ENCODE measurements at regions not wholly inside any gene's neighbourhood (a gene's known extent, or its start where the extent isn't known, plus 50 kb on each side); places are given as distances from the start of the nearest gene placed in this dataset.

- H3K36me3 ChIP-seq, result no peaks in the 10 kb centered on the region
- DNase-seq (ENCODE audit: low spot score), result no peak
- H3K27me3 ChIP-seq (replicated peaks; ENCODE audit: insufficient read depth), result no peaks in the 10 kb centered on the region
- WGBS, result 69% methylated on average over 1 of the region's 1 CpG
- TF ChIP-seq CTCF (IDR thresholded peaks at IDR 0.05) (no peak), POLR2A (IDR thresholded peaks at IDR 0.05) (no peak), POLR2AphosphoS5 (IDR thresholded peaks at IDR 0.05) (no peak)
- H3K27ac ChIP-seq, result no peak overlapping the region
- H3K4me1 ChIP-seq (replicated peaks), result no peaks in the 10 kb centered on the region
- intact Hi-C loops (cut with DNase I), result no loop called here
- H3K9me3 ChIP-seq, result no peaks in the 10 kb centered on the region
- no peak overlapping the region for H3K4me3 ChIP-seq
Observed at GRCh38 chr12:32987512-32987911, 90.9 kb upstream of the PKP2 start.

GRCh38 chr12:32983968-32984367 is 87.4 kb upstream of the PKP2 start:
- 63% methylated on average over 4 of the region's 4 CpGs for WGBS
- DNase-seq (ENCODE audit: low spot score), result no peak
- no peaks in the 10 kb centered on the region for H3K27me3 ChIP-seq (replicated peaks; ENCODE audit: insufficient read depth)
- H3K9me3 ChIP-seq, result no peaks in the 10 kb centered on the region
- intact Hi-C loops (cut with DNase I), result no loop called here
- H3K36me3 ChIP-seq, result no peaks in the 10 kb centered on the region
- H3K27ac ChIP-seq, result no peak overlapping the region
- H3K4me3 ChIP-seq, result no peak overlapping the region
- no peaks in the 10 kb centered on the region for H3K4me1 ChIP-seq (replicated peaks)
- TF ChIP-seq CTCF (IDR thresholded peaks at IDR 0.05) (no peak), POLR2A (IDR thresholded peaks at IDR 0.05) (no peak), POLR2AphosphoS5 (IDR thresholded peaks at IDR 0.05) (no peak)

GRCh38 chr12:32983332-32983731 is 86.8 kb upstream of the PKP2 start:
- intact Hi-C loops (cut with DNase I), result no loop called here
- H3K36me3 ChIP-seq, result no peaks in the 10 kb centered on the region
- H3K27me3 ChIP-seq (replicated peaks; ENCODE audit: insufficient read depth), result no peaks in the 10 kb centered on the region
- no peak overlapping the region for H3K4me3 ChIP-seq
- TF ChIP-seq POLR2A (IDR thresholded peaks at IDR 0.05) (no peak), POLR2AphosphoS5 (IDR thresholded peaks at IDR 0.05) (no peak), CTCF (IDR thresholded peaks at IDR 0.05) (no peak)
- no peak overlapping the region for H3K27ac ChIP-seq
- no peaks in the 10 kb centered on the region for H3K9me3 ChIP-seq
- H3K4me1 ChIP-seq (replicated peaks), result no peaks in the 10 kb centered on the region
- DNase-seq (ENCODE audit: low spot score), result no peak
- WGBS, result 32% methylated on average over 10 of the region's 10 CpGs

GRCh38 chr12:32981139-32981538 is 84.6 kb upstream of the PKP2 start:
- no peaks in the 10 kb centered on the region for H3K4me1 ChIP-seq (replicated peaks)
- H3K9me3 ChIP-seq, result no peaks in the 10 kb centered on the region
- H3K27ac ChIP-seq, result no peak overlapping the region
- WGBS, result 58% methylated on average over 4 of the region's 4 CpGs
- no peak for DNase-seq (ENCODE audit: low spot score)
- H3K36me3 ChIP-seq, result no peaks in the 10 kb centered on the region
- H3K4me3 ChIP-seq, result no peak overlapping the region
- TF ChIP-seq CTCF (IDR thresholded peaks at IDR 0.05), result no peak
- no peak for TF ChIP-seq POLR2A (IDR thresholded peaks at IDR 0.05)
- TF ChIP-seq POLR2AphosphoS5 (IDR thresholded peaks at IDR 0.05), result no peak
- H3K27me3 ChIP-seq (replicated peaks; ENCODE audit: insufficient read depth), result no peaks in the 10 kb centered on the region
- intact Hi-C loops (cut with DNase I), result no loop called here

DNA sequence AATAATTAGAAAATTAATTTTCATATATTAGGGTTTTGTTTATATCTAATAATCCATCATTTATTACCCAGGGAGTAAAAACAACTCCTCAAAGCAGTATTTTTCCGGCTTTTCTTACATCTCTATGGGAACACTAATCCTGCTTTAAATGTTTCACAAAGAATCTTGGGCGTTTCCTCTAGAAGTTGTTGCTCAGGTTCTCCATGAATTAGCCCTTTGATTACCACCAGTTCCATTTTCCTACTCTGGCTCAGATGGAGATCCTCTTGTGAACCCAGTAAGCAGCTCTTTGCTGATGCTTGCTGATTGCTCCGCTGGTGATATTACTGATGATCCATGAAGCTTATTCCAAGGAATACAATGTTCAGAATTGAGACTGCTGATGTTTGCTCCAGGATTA is 78.5 kb upstream of the PKP2 start:
- TF ChIP-seq CTCF (IDR thresholded peaks at IDR 0.05) (no peak), POLR2A (IDR thresholded peaks at IDR 0.05) (no peak), POLR2AphosphoS5 (IDR thresholded peaks at IDR 0.05) (no peak)
- Histone ChIP-seq H3K36me3 (no peaks in the 10 kb centered on the region), H3K9me3 (no peaks in the 10 kb centered on the region), H3K27me3 (replicated peaks; ENCODE audit: insufficient read depth) (no peaks in the 10 kb centered on the region), H3K27ac (no peak overlapping the region), H3K4me1 (replicated peaks) (no peaks in the 10 kb centered on the region), H3K4me3 (no peak overlapping the region)
- intact Hi-C loops (cut with DNase I), result no loop called here
- no peak for DNase-seq (ENCODE audit: low spot score)
- 76% methylated on average over 3 of the region's 3 CpGs for WGBS

All from prostate gland (tissue), 2 donors.